ENCODE measurements at regions not wholly inside any gene's neighbourhood (a gene's known extent, or its start where the extent isn't known, plus 50 kb on each side); places are given as distances from the start of the nearest gene placed in this dataset.
"Not testable (repeated sequence)": the region's sequence is repeated elsewhere in the genome, so short reads cannot be mapped to it uniquely, and the experiment has no call there.

- no peak for DNase-seq (ENCODE audit: extremely low spot score in 2 of 2)
- TF ChIP-seq POLR2AphosphoS5 (IDR thresholded peaks at IDR 0.05; ENCODE audit: insufficient read depth in 1 of 2, low read depth in 1 of 2) (no peak), POLR2A (IDR thresholded peaks at IDR 0.05) (no peak)
- TF ChIP-seq, protein P1, sequence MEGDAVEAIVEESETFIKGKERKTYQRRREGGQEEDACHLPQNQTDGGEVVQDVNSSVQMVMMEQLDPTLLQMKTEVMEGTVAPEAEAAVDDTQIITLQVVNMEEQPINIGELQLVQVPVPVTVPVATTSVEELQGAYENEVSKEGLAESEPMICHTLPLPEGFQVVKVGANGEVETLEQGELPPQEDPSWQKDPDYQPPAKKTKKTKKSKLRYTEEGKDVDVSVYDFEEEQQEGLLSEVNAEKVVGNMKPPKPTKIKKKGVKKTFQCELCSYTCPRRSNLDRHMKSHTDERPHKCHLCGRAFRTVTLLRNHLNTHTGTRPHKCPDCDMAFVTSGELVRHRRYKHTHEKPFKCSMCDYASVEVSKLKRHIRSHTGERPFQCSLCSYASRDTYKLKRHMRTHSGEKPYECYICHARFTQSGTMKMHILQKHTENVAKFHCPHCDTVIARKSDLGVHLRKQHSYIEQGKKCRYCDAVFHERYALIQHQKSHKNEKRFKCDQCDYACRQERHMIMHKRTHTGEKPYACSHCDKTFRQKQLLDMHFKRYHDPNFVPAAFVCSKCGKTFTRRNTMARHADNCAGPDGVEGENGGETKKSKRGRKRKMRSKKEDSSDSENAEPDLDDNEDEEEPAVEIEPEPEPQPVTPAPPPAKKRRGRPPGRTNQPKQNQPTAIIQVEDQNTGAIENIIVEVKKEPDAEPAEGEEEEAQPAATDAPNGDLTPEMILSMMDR (IDR thresholded peaks at IDR 0.05): no peak
- H3K27ac ChIP-seq: no peak overlapping the region
- no peak overlapping the region for H3K4me3 ChIP-seq
- intact Hi-C loops (cut with DNase I): no loop called here
- H3K4me1 ChIP-seq: no peaks in the 10 kb centered on the region
- H3K36me3 ChIP-seq: no peaks in the 10 kb centered on the region
- H3K9me3 ChIP-seq: no peaks in the 10 kb centered on the region
- H3K27me3 ChIP-seq: no peaks in the 10 kb centered on the region
Observed at GRCh38 chr17:72192800-72193192, 72.0 kb downstream of the SOX9 start.

DNA sequence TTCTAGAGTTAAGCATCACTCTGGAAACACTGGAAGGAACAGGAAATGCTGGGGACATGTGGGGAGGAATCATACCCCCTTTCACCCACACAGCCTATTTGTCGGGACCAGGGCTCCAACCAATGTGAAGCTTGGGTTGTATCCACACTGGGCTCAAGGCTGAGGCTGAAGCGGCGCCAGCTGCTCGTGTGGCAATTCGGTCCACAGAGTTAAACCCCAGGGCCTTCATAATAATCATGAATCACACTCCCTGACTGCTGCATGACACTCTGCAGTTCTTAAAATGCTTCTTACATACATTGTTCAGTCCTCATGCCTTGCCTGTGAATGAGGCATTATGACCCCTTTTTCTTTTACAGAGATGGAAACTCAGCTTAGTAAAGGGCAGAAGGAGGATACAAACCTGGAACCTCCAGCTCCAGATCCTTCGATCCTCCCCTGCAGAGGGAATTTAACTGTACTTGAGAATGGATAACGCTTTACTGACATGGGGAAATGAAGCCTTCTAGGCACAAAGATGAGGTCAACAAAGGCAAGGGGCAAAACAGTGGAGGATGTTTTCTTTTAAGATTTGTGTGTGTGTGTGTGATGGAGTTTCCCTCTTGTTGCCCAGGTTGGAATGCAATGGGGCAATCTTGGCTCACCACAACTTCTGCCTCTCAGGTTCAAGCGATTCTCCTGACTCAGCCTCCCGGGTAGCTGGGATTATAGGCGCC lies 72.7 kb downstream of the SOX9 start:
- Histone ChIP-seq H3K4me3 (no peak overlapping the region), H3K27ac (no peak overlapping the region), H3K9me3 (no peaks in the 10 kb centered on the region), H3K27me3 (no peaks in the 10 kb centered on the region), H3K36me3 (no peaks in the 10 kb centered on the region), H3K4me1 (no peaks in the 10 kb centered on the region)
- TF ChIP-seq POLR2A (IDR thresholded peaks at IDR 0.05): no peak
- TF ChIP-seq POLR2AphosphoS5 (IDR thresholded peaks at IDR 0.05; ENCODE audit: insufficient read depth in 1 of 2, low read depth in 1 of 2): no peak
- TF ChIP-seq, protein P1 (IDR thresholded peaks at IDR 0.05): no peak
- intact Hi-C loops (cut with DNase I): no loop called here
- DNase-seq (ENCODE audit: extremely low spot score in 2 of 2): peak in 1 of 2 donors; percentile 22

GRCh38 chr17:72194107-72194440 lies 73.3 kb downstream of the SOX9 start:
- H3K27ac ChIP-seq; intact Hi-C loops (cut with DNase I); H3K9me3 ChIP-seq; H3K4me3 ChIP-seq; H3K27me3 ChIP-seq; H3K36me3 ChIP-seq; H3K4me1 ChIP-seq: not testable (repeated sequence)
- peak in 1 of 2 donors; percentile 65 for DNase-seq (ENCODE audit: extremely low spot score in 2 of 2)

DNA sequence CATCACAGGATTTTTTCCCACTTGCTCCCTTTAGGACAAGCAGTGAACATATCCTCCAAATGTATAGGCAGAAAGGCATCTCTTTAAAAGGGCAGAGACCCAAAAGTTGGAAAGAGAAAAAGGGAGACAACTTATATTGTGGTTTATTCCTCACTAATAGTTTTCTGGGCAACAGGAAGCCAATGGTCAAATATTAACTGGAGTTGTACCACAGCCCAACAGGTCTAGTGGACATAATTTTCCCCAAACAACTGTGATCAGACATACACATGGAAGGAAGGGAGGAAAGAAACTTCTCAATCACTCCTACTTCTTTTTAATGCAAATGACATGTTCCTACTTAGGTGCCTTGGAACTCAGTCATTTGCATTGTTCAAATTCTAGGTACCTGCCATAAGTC lies 78.4 kb downstream of the SOX9 start:
- intact Hi-C loops (cut with DNase I): no loop called here
- H3K4me3 ChIP-seq: no peak overlapping the region
- H3K4me1 ChIP-seq: no peaks in the 10 kb centered on the region
- H3K9me3 ChIP-seq: no peaks in the 10 kb centered on the region
- no peak for TF ChIP-seq POLR2A (IDR thresholded peaks at IDR 0.05)
- TF ChIP-seq POLR2AphosphoS5 (IDR thresholded peaks at IDR 0.05; ENCODE audit: insufficient read depth in 1 of 2, low read depth in 1 of 2): no peak
- TF ChIP-seq, protein P1 (IDR thresholded peaks at IDR 0.05): no peak
- H3K36me3 ChIP-seq: no peaks in the 10 kb centered on the region
- DNase-seq (ENCODE audit: extremely low spot score in 2 of 2): no peak
- H3K27me3 ChIP-seq: no peaks in the 10 kb centered on the region
- no peak overlapping the region for H3K27ac ChIP-seq

DNA sequence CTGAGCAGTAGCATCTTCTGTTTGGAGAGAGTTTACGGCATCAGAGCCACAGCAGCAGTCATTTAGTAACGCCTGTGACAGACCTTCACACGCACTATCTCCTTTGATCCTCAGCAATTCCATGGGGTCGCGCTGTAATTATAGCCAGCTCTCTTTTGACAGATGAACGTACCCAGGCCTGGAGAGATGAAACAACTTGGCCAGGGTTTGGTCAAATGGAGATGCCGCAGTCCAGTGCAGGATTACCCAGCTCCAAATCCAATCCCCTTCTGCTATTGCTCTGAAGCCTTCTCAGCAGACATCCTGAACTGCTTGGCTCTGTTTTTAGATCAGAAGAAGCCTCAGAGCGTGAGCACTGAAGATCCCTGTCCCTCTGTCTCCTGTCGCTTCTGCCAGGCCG lies 83.9 kb downstream of the SOX9 start:
- no peaks in the 10 kb centered on the region for H3K4me1 ChIP-seq
- H3K27ac ChIP-seq: no peak overlapping the region
- TF ChIP-seq POLR2A (IDR thresholded peaks at IDR 0.05) (no peak), POLR2AphosphoS5 (IDR thresholded peaks at IDR 0.05; ENCODE audit: insufficient read depth in 1 of 2, low read depth in 1 of 2) (no peak)
- TF ChIP-seq, protein P1 (IDR thresholded peaks at IDR 0.05): no peak
- intact Hi-C loops (cut with DNase I): no loop called here
- no peaks in the 10 kb centered on the region for H3K9me3 ChIP-seq
- H3K36me3 ChIP-seq: no peaks in the 10 kb centered on the region
- H3K27me3 ChIP-seq: no peaks in the 10 kb centered on the region
- H3K4me3 ChIP-seq: no peak overlapping the region
- DNase-seq (ENCODE audit: extremely low spot score in 2 of 2): no peak

All from vagina (tissue), 2 donors.